DMS 273 (cell line): ENCODE measurements at regions not wholly inside any gene's neighbourhood (a gene's known extent, or its start where the extent isn't known, plus 50 kb on each side); places are given as distances from the start of the nearest gene placed in this dataset.

Experiments used
- DNase-seq: peaks from one replicate; lab custom pipeline; 2025; ENCODE audit not compliant: unreplicated experiment; lab: John Stamatoyannopoulos, UW

- DNase-seq, result no peak
Measured at GRCh38 chr2:44877417-44877816, 64.1 kb upstream of the SIX3 start.

GRCh38 chr2:44879269-44880124, 62.0 kb upstream of the SIX3 start:
- DNase-seq, result no peak

- no peak for DNase-seq
Measured at GRCh38 chr2:44880125-44880483, 61.4 kb upstream of the SIX3 start.

GRCh38 chr2:44881856-44882255, 59.6 kb upstream of the SIX3 start:
- no peak for DNase-seq

GRCh38 chr2:44883356-44883755, 58.1 kb upstream of the SIX3 start:
- DNase-seq, result no peak

- DNase-seq, result no peak
Measured at GRCh38 chr2:44884231-44884630, 57.3 kb upstream of the SIX3 start.

GRCh38 chr2:44884677-44885076, 56.8 kb upstream of the SIX3 start:
- no peak for DNase-seq

- peak; percentile 9 for DNase-seq
Measured at GRCh38 chr2:44886414-44886813, 55.1 kb upstream of the SIX3 start.

- no peak for DNase-seq
Measured at GRCh38 chr2:44889096-44889495, 52.4 kb upstream of the SIX3 start.
